Neural progenitor cell (in vitro differentiated cells): ENCODE measurements at regions not wholly inside any gene's neighbourhood (a gene's known extent, or its start where the extent isn't known, plus 50 kb on each side); places are given as distances from the start of the nearest gene placed in this dataset.

Source experiments
- DNase-seq: peaks from one replicate; pipeline ENCODE4 v3.0.0-alpha.2; 2016; ENCODE audit warnings: low spot score
- H2AFZ ChIP-seq: fragments of 200-600 bp; sonication (generic); replicated peaks from 2 replicates; pipeline ENCODE4 v1.6.1; 2016; ENCODE audit warnings: antibody characterized with exemption
- H3F3A ChIP-seq: fragments of 200-600 bp; sonication (generic); 2 replicates; pipeline ENCODE4 v1.6.1; 2016; ENCODE audit warnings: antibody characterized with exemption, low read depth
- H3K27ac ChIP-seq: fragments of 200-600 bp; sonication (generic); 2 replicates; pipeline ENCODE4 v1.5.1; 2016; ENCODE audit warnings: mild to moderate bottlenecking
- H3K27me3 ChIP-seq: fragments of 200-600 bp; sonication (generic); 2 replicates; pipeline ENCODE4 v1.6.1; 2016; ENCODE audit warnings: mild to moderate bottlenecking, moderate library complexity
- H3K36me3 ChIP-seq: fragments of 200-600 bp; sonication (generic); 2 replicates; pipeline ENCODE4 v1.5.1; 2016
- H3K4me1 ChIP-seq: fragments of 200-600 bp; sonication (generic); 2 replicates; pipeline ENCODE4 v1.6.1; 2016; ENCODE audit warnings: mixed run types
- H3K4me2 ChIP-seq: fragments of 200-600 bp; sonication (generic); 2 replicates; pipeline ENCODE4 v1.6.1; 2016
- H3K4me3 ChIP-seq: fragments of 200-600 bp; sonication (generic); 2 replicates; pipeline ENCODE4 v1.5.1; 2016
- H3K79me2 ChIP-seq: fragments of 200-600 bp; sonication (generic); 2 replicates; pipeline ENCODE4 v1.6.1; 2016; ENCODE audit warnings: low read depth
- H3K9ac ChIP-seq: fragments of 200-600 bp; sonication (generic); 2 replicates; pipeline ENCODE4 v1.6.1; 2016
- H3K9me3 ChIP-seq: fragments of 200-600 bp; sonication (generic); 2 replicates; pipeline ENCODE4 v1.5.1; 2016; ENCODE audit warnings: low read depth
- H4K20me1 ChIP-seq: fragments of 200-600 bp; sonication (generic); 2 replicates; pipeline ENCODE4 v1.6.1; 2016; ENCODE audit warnings: low read depth
- H3K27ac Mint-ChIP-seq: 3 replicates; pipeline ENCODE4 v1.8.0; 2021; ENCODE audit warnings: mixed read lengths
- H3K27me3 Mint-ChIP-seq: 2 replicates; pipeline ENCODE4 v1.8.0; 2022; ENCODE audit warnings: low read depth, mild to moderate bottlenecking, inconsistent platforms, moderate library complexity, mixed read lengths; ENCODE audit not compliant: insufficient read depth
- H3K36me3 Mint-ChIP-seq: 3 replicates; pipeline ENCODE4 v1.8.0; 2021; ENCODE audit warnings: mixed read lengths
- H3K4me1 Mint-ChIP-seq: 3 replicates; pipeline ENCODE4 v1.8.0; 2021; ENCODE audit warnings: mixed read lengths
- H3K4me3 Mint-ChIP-seq: 3 replicates; pipeline ENCODE4 v1.8.0; 2021; ENCODE audit warnings: mild to moderate bottlenecking, moderate library complexity, mixed read lengths
- H3K9me3 Mint-ChIP-seq: 3 replicates; pipeline ENCODE4 v1.8.0; 2020; ENCODE audit warnings: mixed read lengths
- CTCF ChIP-seq: fragments of 200-600 bp; sonication (generic); IDR thresholded peaks from 2 replicates; pipeline ENCODE4 v1.5.1; 2017; ENCODE audit warnings: antibody characterized with exemption, mild to moderate bottlenecking
- EZH2 ChIP-seq: fragments of 200-600 bp; sonication (generic); IDR thresholded peaks from 2 replicates; pipeline ENCODE4 v1.6.1; 2017; ENCODE audit warnings: antibody characterized with exemption, mild to moderate bottlenecking, moderate library complexity
- EZH2phosphoT487 ChIP-seq: fragments of 200-600 bp; sonication (generic); IDR thresholded peaks from 2 replicates; pipeline ENCODE4 v1.6.1; 2017; ENCODE audit warnings: antibody characterized with exemption

GRCh38 chr20:59471653-59472421 is 132.5 kb upstream of the PHACTR3 start:
- peaks cover 9% of the 10 kb centered on the region for H3K9me3 Mint-ChIP-seq
- H3K4me3 ChIP-seq: no peak overlapping the region
- H3K9me3 ChIP-seq: no peaks in the 10 kb centered on the region
- peaks cover 2% of the 10 kb centered on the region for H3K27me3 Mint-ChIP-seq
- DNase-seq: no peak
- H3K79me2 ChIP-seq: no peaks in the 10 kb centered on the region
- H3K36me3 ChIP-seq: no peaks in the 10 kb centered on the region
- H3K4me1 Mint-ChIP-seq: peaks cover 38% of the 10 kb centered on the region
- peaks cover 16% of the 10 kb centered on the region for H3F3A ChIP-seq
- no peak overlapping the region for H3K27ac Mint-ChIP-seq
- peaks cover 19% of the 10 kb centered on the region for H3K4me1 ChIP-seq
- H3K9ac ChIP-seq: no peak overlapping the region
- TF ChIP-seq EZH2: no peak
- TF ChIP-seq CTCF: no peak
- peak overlapping the region; percentile 10 for H2AFZ ChIP-seq
- H3K27me3 ChIP-seq: peaks cover under 1% of the 10 kb centered on the region
- peak overlapping the region; percentile 13 for H3K27ac ChIP-seq
- peak overlapping the region; percentile 11 for H3K4me2 ChIP-seq
- no peaks in the 10 kb centered on the region for H3K36me3 Mint-ChIP-seq
- H4K20me1 ChIP-seq: no peaks in the 10 kb centered on the region
- H3K4me3 Mint-ChIP-seq: no peak overlapping the region

GRCh38 chr20:59473742-59474141 is 130.6 kb upstream of the PHACTR3 start:
- Histone ChIP-seq H3K27ac (no peak overlapping the region), H3K79me2 (no peaks in the 10 kb centered on the region), H3K4me3 (no peak overlapping the region), H3F3A (peaks cover 16% of the 10 kb centered on the region), H3K9me3 (no peaks in the 10 kb centered on the region), H3K4me1 (peaks cover 19% of the 10 kb centered on the region), H3K27me3 (peaks cover 3% of the 10 kb centered on the region), H3K9ac (no peak overlapping the region), H3K36me3 (no peaks in the 10 kb centered on the region), H4K20me1 (no peaks in the 10 kb centered on the region), H2AFZ (no peak overlapping the region), H3K4me2 (no peak overlapping the region)
- no peak for DNase-seq
- H3K27ac Mint-ChIP-seq: no peak overlapping the region
- H3K4me1 Mint-ChIP-seq: peaks cover 29% of the 10 kb centered on the region
- H3K36me3 Mint-ChIP-seq: no peaks in the 10 kb centered on the region
- H3K9me3 Mint-ChIP-seq: peaks cover 9% of the 10 kb centered on the region
- H3K27me3 Mint-ChIP-seq: peaks cover 2% of the 10 kb centered on the region
- TF ChIP-seq CTCF: no peak
- no peak for TF ChIP-seq EZH2
- no peak for TF ChIP-seq EZH2phosphoT487
- no peak overlapping the region for H3K4me3 Mint-ChIP-seq

- Mint-ChIP-seq H3K27ac (no peak overlapping the region), H3K4me3 (no peak overlapping the region), H3K36me3 (no peaks in the 10 kb centered on the region), H3K9me3 (no peaks in the 10 kb centered on the region), H3K27me3 (peaks cover 2% of the 10 kb centered on the region), H3K4me1 (peaks cover 2% of the 10 kb centered on the region)
- Histone ChIP-seq H3F3A (no peaks in the 10 kb centered on the region), H3K9ac (no peak overlapping the region), H3K27ac (no peak overlapping the region), H2AFZ (no peak overlapping the region), H3K27me3 (peaks cover 3% of the 10 kb centered on the region), H3K4me2 (no peak overlapping the region), H3K4me3 (no peak overlapping the region), H3K36me3 (no peaks in the 10 kb centered on the region), H3K79me2 (no peaks in the 10 kb centered on the region), H3K9me3 (no peaks in the 10 kb centered on the region), H4K20me1 (no peaks in the 10 kb centered on the region), H3K4me1 (no peaks in the 10 kb centered on the region)
- TF ChIP-seq EZH2: no peak
- TF ChIP-seq CTCF: no peak
- TF ChIP-seq EZH2phosphoT487: no peak
- DNase-seq: no peak
These were observed 123.3 kb upstream of the PHACTR3 start for GRCh38 chr20:59481067-59481466.
